ENCODE measurements at regions not wholly inside any gene's neighbourhood (a gene's known extent, or its start where the extent isn't known, plus 50 kb on each side); places are given as distances from the start of the nearest gene placed in this dataset.

GRCh38 chr10:91355998-91356397 lies 54.1 kb upstream of the HECTD2 start:
- H3K4me3 ChIP-seq (ENCODE audit: low read depth, low read length), result no peak overlapping the region
- no peak for DNase-seq (ENCODE audit: low read depth)
- TF ChIP-seq CTCF (IDR thresholded peaks at IDR 0.05; ENCODE audit: insufficient read depth, low read length), result no peak

GRCh38 chr10:91357497-91357896 lies 52.6 kb upstream of the HECTD2 start:
- no peak for TF ChIP-seq CTCF (IDR thresholded peaks at IDR 0.05; ENCODE audit: insufficient read depth, low read length)
- no peak for DNase-seq (ENCODE audit: low read depth)
- H3K4me3 ChIP-seq (ENCODE audit: low read depth, low read length), result no peak overlapping the region
